HepG2 (cell line): ENCODE measurements at regions not wholly inside any gene's neighbourhood (a gene's known extent, or its start where the extent isn't known, plus 50 kb on each side); places are given as distances from the start of the nearest gene placed in this dataset.

Experiments
- ATAC-seq: fragments of 200-7000 bp; cut with Tn5 transposase; 3 replicates; pipeline ENCODE4 v1.9.1; 2020; ENCODE audit warnings: mild to moderate bottlenecking, moderate library complexity
- BruUV-seq: library from RNA; stranded (reverse); fragments of 400-500 nt; replicated peaks from 2 replicates; lab custom pipeline; 2021; lab: Mats Ljungman, UMichigan
- CTCF ChIA-PET: fragments of 300-600 bp; formaldehyde crosslinking; extraction: SDS; loops from one replicate; lab custom pipeline; 2021; ENCODE audit warnings: low total read pairs, inconsistent platforms, low intra/inter-chr PET ratio; lab: Yijun Ruan, JAX
- POLR2A ChIA-PET: fragments of 350-600 bp; sonication (Branson Sonifier 250); formaldehyde crosslinking; loops from one replicate; lab custom pipeline; 2020; ENCODE audit warnings: antibody characterized with exemption, inconsistent platforms; lab: Yijun Ruan, JAX
- DNase-seq: peaks from one replicate; pipeline ENCODE4 v3.0.0-alpha.2; 2015; ENCODE audit warnings: low spot score
- FAIRE-seq: peaks from 3 replicates; lab custom pipeline; 2011; peaks lifted over from hg19 to GRCh38; lab: Jason Lieb, UNC
- H2AFZ ChIP-seq: one replicate; pipeline ENCODE4 v1.6.1; 2011; ENCODE audit warnings: low read length, inconsistent platforms
- H3K27ac ChIP-seq: fragments of 300-600 bp; 3 replicates; pipeline ENCODE4 v1.8.0; 2011; ENCODE audit warnings: mixed run types, mild to moderate bottlenecking, mixed read lengths, low read length, inconsistent platforms; ENCODE audit not compliant: insufficient read depth; ENCODE audit errors: extremely low read length
- H3K27me3 ChIP-seq, 2 experiments: fragments of 200-600 bp in 1 of 2; 2 replicates in 1 of 2; 3 replicates in 1 of 2; pipeline versions ENCODE4 v1.6.0 to v1.8.0; 2011; ENCODE audit warnings: low read length in 2 of 2, mild to moderate bottlenecking in 2 of 2, moderate library complexity in 2 of 2, inconsistent platforms in 1 of 2; ENCODE audit not compliant: insufficient read depth in 2 of 2, control insufficient read depth in 1 of 2
- H3K36me3 ChIP-seq, 2 experiments: fragments of 200-600 bp in 1 of 2; replicated peaks in 1 of 2; 2 replicates in 1 of 2; 3 replicates in 1 of 2; pipeline versions ENCODE4 v1.5.1 to v1.8.0; 2011; ENCODE audit warnings: low read length in 2 of 2, inconsistent platforms in 1 of 2; ENCODE audit not compliant: insufficient read depth in 2 of 2, control insufficient read depth in 1 of 2
- H3K4me1 ChIP-seq: 2 replicates; pipeline ENCODE4 v1.5.1; 2012; ENCODE audit warnings: low read length, inconsistent platforms; ENCODE audit not compliant: insufficient read depth
- H3K4me2 ChIP-seq: 2 replicates; pipeline ENCODE4 v1.6.0; 2011; ENCODE audit warnings: low read depth, low read length, inconsistent platforms
- H3K4me3 ChIP-seq, 3 experiments: fragments of 200-600 bp in 1 of 3; sonication (generic), shearing (Covaris generic) in 1 of 3; replicated peaks in 1 of 3; 2 replicates each; pipeline ENCODE4 v1.5.1; 2011 to 2016; ENCODE audit warnings: low read length in 3 of 3, inconsistent platforms in 2 of 3, low read depth in 2 of 3, mild to moderate bottlenecking in 2 of 3, control low read depth in 1 of 3, mixed read lengths in 1 of 3; ENCODE audit not compliant: insufficient read depth in 1 of 3
- H3K79me2 ChIP-seq: one replicate; pipeline ENCODE4 v1.6.1; 2011; ENCODE audit warnings: low read length, inconsistent platforms; ENCODE audit not compliant: insufficient read depth
- H3K9ac ChIP-seq: 2 replicates; pipeline ENCODE4 v1.6.0; 2011; ENCODE audit warnings: mild to moderate bottlenecking, low read depth, low read length, inconsistent platforms; ENCODE audit not compliant: insufficient read depth
- H3K9me3 ChIP-seq: 2 replicates; pipeline ENCODE4 v1.5.1; 2012; ENCODE audit warnings: mild to moderate bottlenecking, low read length
- H4K20me1 ChIP-seq: 2 replicates; pipeline ENCODE4 v1.6.0; 2011; ENCODE audit warnings: inconsistent platforms, mild to moderate bottlenecking, low read length, moderate library complexity; ENCODE audit not compliant: insufficient read depth
- ARID4A ChIP-seq: sonication (generic); formaldehyde crosslinking; IDR thresholded peaks from 2 replicates; pipeline ENCODE4 v1.5.0; 2020; ENCODE audit warnings: mild to moderate bottlenecking, missing genetic modification reagents, borderline replicate concordance
- HDAC1 ChIP-seq: sonication (generic); formaldehyde crosslinking; IDR thresholded peaks from 2 replicates; pipeline ENCODE4 v1.5.1; 2020; ENCODE audit warnings: mild to moderate bottlenecking, missing genetic modification reagents
- HOXA9 ChIP-seq: sonication (generic); formaldehyde crosslinking; IDR thresholded peaks from 2 replicates; pipeline ENCODE4 v1.8.1; 2022; ENCODE audit warnings: missing genetic modification reagents, mild to moderate bottlenecking, moderate library complexity, borderline replicate concordance
- MBNL3 ChIP-seq: fragments of 250-450 bp; sonication (Bioruptor Pico); conservative IDR thresholded peaks from 2 replicates; pipeline ENCODE4 v1.8.0; 2022; ENCODE audit warnings: mild to moderate bottlenecking, inconsistent platforms
- SMAD3 ChIP-seq: sonication (generic); formaldehyde crosslinking; IDR thresholded peaks from 2 replicates; pipeline ENCODE4 v1.4.0; 2020; ENCODE audit warnings: missing genetic modification reagents
- SPEN ChIP-seq: sonication (generic); formaldehyde crosslinking; IDR thresholded peaks from 2 replicates; pipeline ENCODE4 v1.5.1; 2020; ENCODE audit warnings: low read depth, mild to moderate bottlenecking, missing genetic modification reagents
- ZKSCAN1 ChIP-seq: fragments of 150-350 bp; IDR thresholded peaks from 2 replicates; pipeline ENCODE4 v1.6.1; 2014; ENCODE audit warnings: low read length
- ZNF225 ChIP-seq: sonication (generic); formaldehyde crosslinking; IDR thresholded peaks from 2 replicates; pipeline ENCODE4 v1.4.0; 2020; ENCODE audit warnings: mild to moderate bottlenecking, missing genetic modification reagents
- ZNF234 ChIP-seq: sonication (generic); formaldehyde crosslinking; conservative IDR thresholded peaks from 2 replicates; pipeline ENCODE4 v1.5.1; 2020; ENCODE audit warnings: mild to moderate bottlenecking, missing genetic modification reagents
- ZNF44 ChIP-seq: sonication (generic); formaldehyde crosslinking; IDR thresholded peaks from 2 replicates; pipeline ENCODE4 v1.5.1; 2020; ENCODE audit warnings: mild to moderate bottlenecking, missing genetic modification reagents
- WGBS: methylation state at CpG from one replicate; pipeline ENCODE4 v1.1.6; 2017; ENCODE audit warnings: low lambda C conversion rate; 5-methylcytosine and 5-hydroxymethylcytosine counted together
- in situ Hi-C: cut with HindIII; loops from 2 replicates; pipeline ENCODE4 v1.10.0; 2017; ENCODE audit warnings: low pct_unique_long_range_greater_than_20kb; ENCODE audit not compliant: extremely low pct_ligation_motif_present
- intact Hi-C: fragments of 100-400 bp; cut with micrococcal nuclease; formaldehyde crosslinking; loops from one replicate; pipeline ENCODE4 v1.10.0; 2022; ENCODE audit not compliant: unreplicated experiment

DNA sequence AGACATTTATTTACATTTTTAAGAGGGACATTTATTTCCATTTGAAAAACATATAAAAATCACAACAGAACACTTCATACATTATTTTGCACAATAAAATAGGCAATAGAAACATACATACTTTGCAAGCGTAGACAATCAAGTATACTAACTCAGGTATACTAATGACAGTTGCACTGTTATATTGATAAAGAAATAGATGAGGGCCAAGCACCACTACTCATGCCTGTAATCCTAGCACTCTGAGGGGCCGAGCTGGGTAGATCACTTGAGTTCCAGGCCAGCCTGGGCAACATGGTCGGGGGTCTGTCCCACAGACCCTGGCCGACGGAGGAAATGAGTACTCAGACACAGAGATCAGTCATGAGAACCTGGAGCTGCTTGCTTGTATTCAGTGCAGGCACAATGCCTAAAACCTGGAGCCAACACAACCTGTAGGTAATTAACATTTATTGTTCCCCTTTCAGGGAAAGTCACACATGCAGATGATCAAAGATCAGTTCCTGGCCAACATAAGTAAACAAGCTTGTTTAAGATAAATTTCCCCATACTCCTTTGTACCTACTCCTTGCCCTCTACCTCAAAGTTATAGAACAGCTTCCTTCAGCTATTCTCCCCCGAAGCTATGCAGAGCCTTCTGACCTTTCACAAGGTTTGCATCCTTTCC is 1960.2 kb downstream of the SUCLG1 start:
- Histone ChIP-seq H3K27me3 (no peaks in the 10 kb centered on the region), H3K79me2 (no peaks in the 10 kb centered on the region), H3K4me3 (no peak overlapping the region), H4K20me1 (no peaks in the 10 kb centered on the region), H3K4me1 (no peaks in the 10 kb centered on the region), H3K4me2 (no peak overlapping the region)
- in situ Hi-C loops (no loop called here), intact Hi-C loops (no loop called here)
- no peak for DNase-seq
- CTCF ChIA-PET, result no interaction called here
- TF ChIP-seq MBNL3, result no peak
- no peak for TF ChIP-seq ZNF44 (CRISPR knock-in tag)
- TF ChIP-seq, all 625 proteins: peak for 0
- POLR2A ChIA-PET, result no interaction called here
- H3K9me3 ChIP-seq, result peaks cover 79% of the 10 kb centered on the region
- WGBS, result 11% methylated on average over 6 of the region's 6 CpGs
- no peak overlapping the region for H3K9ac ChIP-seq
- no peaks in the 10 kb centered on the region for H3K36me3 ChIP-seq
- H3K27ac ChIP-seq, result no peak overlapping the region
- no peak overlapping the region for H2AFZ ChIP-seq
- ATAC-seq (no peak), FAIRE-seq (no peak)
- BruUV-seq, result no TSS peak

DNA sequence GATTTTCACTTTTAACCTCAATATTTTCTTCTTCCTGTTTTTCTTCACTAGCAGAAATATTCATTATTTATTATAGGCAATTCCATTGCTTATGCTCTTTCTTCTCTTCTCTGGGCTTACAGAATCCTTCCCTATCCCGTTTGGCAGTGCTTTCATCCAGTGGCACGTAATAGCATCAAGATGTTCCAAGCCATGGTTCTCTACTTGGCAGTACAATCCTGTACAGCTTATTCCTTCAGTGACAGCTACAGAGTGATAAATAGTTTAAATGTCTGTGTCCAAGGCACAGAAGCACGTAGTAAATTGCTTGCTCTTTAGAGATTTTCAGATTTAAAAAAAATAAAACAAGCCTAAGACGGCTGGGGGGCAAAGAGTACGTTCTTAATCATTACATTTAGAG is 1964.3 kb downstream of the SUCLG1 start:
- Histone ChIP-seq H3K9ac (no peak overlapping the region), H3K27me3 (no peaks in the 10 kb centered on the region), H2AFZ (no peak overlapping the region), H3K9me3 (peaks cover 70% of the 10 kb centered on the region), H3K27ac (no peak overlapping the region), H4K20me1 (no peaks in the 10 kb centered on the region), H3K4me1 (no peaks in the 10 kb centered on the region), H3K36me3 (no peaks in the 10 kb centered on the region), H3K79me2 (no peaks in the 10 kb centered on the region), H3K4me3 (no peak overlapping the region), H3K4me2 (no peak overlapping the region)
- CTCF ChIA-PET, result no interaction called here
- BruUV-seq, result no TSS peak
- intact Hi-C loops, result no loop called here
- no peak for DNase-seq
- in situ Hi-C loops, result no loop called here
- TF ChIP-seq HDAC1 (CRISPR knock-in tag) (no peak), ZKSCAN1 (no peak), SMAD3 (no peak), HOXA9 (CRISPR knock-in tag) (no peak), ZNF234 (CRISPR knock-in tag) (no peak), ARID4A (CRISPR knock-in tag) (no peak), ZNF225 (CRISPR knock-in tag) (no peak), SPEN (no peak)
- 3% methylated on average over 5 of the region's 5 CpGs for WGBS
- POLR2A ChIA-PET, result no interaction called here
- no peak for FAIRE-seq
- ATAC-seq, result no peak
